HepG2 (cell line): ENCODE measurements at regions not wholly inside any gene's neighbourhood (a gene's known extent, or its start where the extent isn't known, plus 50 kb on each side); places are given as distances from the start of the nearest gene placed in this dataset.

Source experiments
- ATAC-seq: fragments of 200-7000 bp; cut with Tn5 transposase; 3 replicates; pipeline ENCODE4 v1.9.1; 2020; ENCODE audit warnings: mild to moderate bottlenecking, moderate library complexity
- BruUV-seq: library from RNA; stranded (reverse); fragments of 400-500 nt; replicated peaks from 2 replicates; lab custom pipeline; 2021; lab: Mats Ljungman, UMichigan
- CTCF ChIA-PET: fragments of 300-600 bp; formaldehyde crosslinking; extraction: SDS; loops from one replicate; lab custom pipeline; 2021; ENCODE audit warnings: low total read pairs, inconsistent platforms, low intra/inter-chr PET ratio; lab: Yijun Ruan, JAX
- POLR2A ChIA-PET: fragments of 350-600 bp; sonication (Branson Sonifier 250); formaldehyde crosslinking; loops from one replicate; lab custom pipeline; 2020; ENCODE audit warnings: antibody characterized with exemption, inconsistent platforms; lab: Yijun Ruan, JAX
- DNase-seq: peaks from one replicate; pipeline ENCODE4 v3.0.0-alpha.2; 2015; ENCODE audit warnings: low spot score
- FAIRE-seq: peaks from 3 replicates; lab custom pipeline; 2011; peaks lifted over from hg19 to GRCh38; lab: Jason Lieb, UNC
- H2AFZ ChIP-seq: one replicate; pipeline ENCODE4 v1.6.1; 2011; ENCODE audit warnings: low read length, inconsistent platforms
- H3K27ac ChIP-seq: fragments of 300-600 bp; 3 replicates; pipeline ENCODE4 v1.8.0; 2011; ENCODE audit warnings: mixed run types, mild to moderate bottlenecking, mixed read lengths, low read length, inconsistent platforms; ENCODE audit not compliant: insufficient read depth; ENCODE audit errors: extremely low read length
- H3K27me3 ChIP-seq, 2 experiments: fragments of 200-600 bp in 1 of 2; 2 replicates in 1 of 2; 3 replicates in 1 of 2; pipeline versions ENCODE4 v1.6.0 to v1.8.0; 2011; ENCODE audit warnings: low read length in 2 of 2, mild to moderate bottlenecking in 2 of 2, moderate library complexity in 2 of 2, inconsistent platforms in 1 of 2; ENCODE audit not compliant: insufficient read depth in 2 of 2, control insufficient read depth in 1 of 2
- H3K36me3 ChIP-seq, 2 experiments: fragments of 200-600 bp in 1 of 2; replicated peaks in 1 of 2; 2 replicates in 1 of 2; 3 replicates in 1 of 2; pipeline versions ENCODE4 v1.5.1 to v1.8.0; 2011; ENCODE audit warnings: low read length in 2 of 2, inconsistent platforms in 1 of 2; ENCODE audit not compliant: insufficient read depth in 2 of 2, control insufficient read depth in 1 of 2
- H3K4me1 ChIP-seq: 2 replicates; pipeline ENCODE4 v1.5.1; 2012; ENCODE audit warnings: low read length, inconsistent platforms; ENCODE audit not compliant: insufficient read depth
- H3K4me2 ChIP-seq: 2 replicates; pipeline ENCODE4 v1.6.0; 2011; ENCODE audit warnings: low read depth, low read length, inconsistent platforms
- H3K4me3 ChIP-seq, 3 experiments: fragments of 200-600 bp in 1 of 3; sonication (generic), shearing (Covaris generic) in 1 of 3; replicated peaks in 1 of 3; 2 replicates each; pipeline ENCODE4 v1.5.1; 2011 to 2016; ENCODE audit warnings: low read length in 3 of 3, inconsistent platforms in 2 of 3, low read depth in 2 of 3, mild to moderate bottlenecking in 2 of 3, control low read depth in 1 of 3, mixed read lengths in 1 of 3; ENCODE audit not compliant: insufficient read depth in 1 of 3
- H3K79me2 ChIP-seq: one replicate; pipeline ENCODE4 v1.6.1; 2011; ENCODE audit warnings: low read length, inconsistent platforms; ENCODE audit not compliant: insufficient read depth
- H3K9ac ChIP-seq: 2 replicates; pipeline ENCODE4 v1.6.0; 2011; ENCODE audit warnings: mild to moderate bottlenecking, low read depth, low read length, inconsistent platforms; ENCODE audit not compliant: insufficient read depth
- H3K9me3 ChIP-seq: 2 replicates; pipeline ENCODE4 v1.5.1; 2012; ENCODE audit warnings: mild to moderate bottlenecking, low read length
- H4K20me1 ChIP-seq: 2 replicates; pipeline ENCODE4 v1.6.0; 2011; ENCODE audit warnings: inconsistent platforms, mild to moderate bottlenecking, low read length, moderate library complexity; ENCODE audit not compliant: insufficient read depth
- ELF4 ChIP-seq: sonication (generic); formaldehyde crosslinking; IDR thresholded peaks from 2 replicates; pipeline ENCODE4 v1.5.0; 2020; ENCODE audit warnings: missing genetic modification reagents, mild to moderate bottlenecking, moderate library complexity, borderline replicate concordance
- EZH2 ChIP-seq: conservative IDR thresholded peaks from 2 replicates; pipeline ENCODE4 v1.6.1; 2012; ENCODE audit warnings: mild to moderate bottlenecking, low read depth, low read length, moderate library complexity
- FOXJ3 ChIP-seq: sonication (generic); formaldehyde crosslinking; IDR thresholded peaks from 2 replicates; pipeline ENCODE4 v1.4.0; 2020; ENCODE audit warnings: missing genetic modification reagents, mild to moderate bottlenecking, borderline replicate concordance
- IRF9 ChIP-seq: sonication (generic); formaldehyde crosslinking; IDR thresholded peaks from 2 replicates; pipeline ENCODE4 v1.8.0; 2022; ENCODE audit warnings: missing genetic modification reagents, mild to moderate bottlenecking, borderline replicate concordance
- ISX ChIP-seq: sonication (generic); formaldehyde crosslinking; conservative IDR thresholded peaks from 2 replicates; pipeline ENCODE4 v1.5.0; 2020; ENCODE audit warnings: missing genetic modification reagents
- KLF15 ChIP-seq: sonication (generic); formaldehyde crosslinking; IDR thresholded peaks from 2 replicates; pipeline ENCODE4 v1.8.1; 2023; ENCODE audit warnings: borderline replicate concordance, mild to moderate bottlenecking, inconsistent platforms, missing genetic modification reagents, mixed read lengths
- MEIS2 ChIP-seq: sonication (generic); formaldehyde crosslinking; IDR thresholded peaks from 2 replicates; pipeline ENCODE4 v1.9.0; 2021; ENCODE audit warnings: mild to moderate bottlenecking, missing genetic modification reagents
- NR2F6 ChIP-seq, 2 experiments: IDR thresholded peaks; 2 replicates each; pipeline ENCODE4 v1.6.1; 2016; ENCODE audit warnings: antibody characterized with exemption in 1 of 2, mild to moderate bottlenecking in 1 of 2
- SP1 ChIP-seq, 2 experiments: fragments of 450-650 bp in 1 of 2; sonication (generic) in 1 of 2; formaldehyde crosslinking in 1 of 2; IDR thresholded peaks; 2 replicates each; pipeline versions ENCODE4 v1.4.0 to v1.6.1; 2016 to 2020; ENCODE audit warnings: missing genetic modification reagents in 1 of 2
- SRF ChIP-seq: IDR thresholded peaks from 2 replicates; pipeline ENCODE4 v1.6.1; 2011; ENCODE audit warnings: mild to moderate bottlenecking, low read depth, low read length, moderate library complexity
- SRSF9 ChIP-seq: fragments of 200-400 bp; formaldehyde crosslinking; IDR thresholded peaks from 2 replicates; pipeline ENCODE4 v1.6.1; 2018; ENCODE audit warnings: borderline replicate concordance, mild to moderate bottlenecking, low read depth, low read length; ENCODE audit not compliant: insufficient read depth, poor library complexity, severe bottlenecking
- ZKSCAN5 ChIP-seq: sonication (generic); formaldehyde crosslinking; IDR thresholded peaks from 2 replicates; pipeline ENCODE4 v1.5.1; 2020; ENCODE audit warnings: mild to moderate bottlenecking, missing genetic modification reagents
- ZNF615 ChIP-seq: sonication (generic); formaldehyde crosslinking; IDR thresholded peaks from 2 replicates; pipeline ENCODE4 v1.5.0; 2020; ENCODE audit warnings: mild to moderate bottlenecking, missing genetic modification reagents, borderline replicate concordance
- WGBS: methylation state at CpG from one replicate; pipeline ENCODE4 v1.1.6; 2017; ENCODE audit warnings: low lambda C conversion rate; 5-methylcytosine and 5-hydroxymethylcytosine counted together
- in situ Hi-C: cut with HindIII; loops from 2 replicates; pipeline ENCODE4 v1.10.0; 2017; ENCODE audit warnings: low pct_unique_long_range_greater_than_20kb; ENCODE audit not compliant: extremely low pct_ligation_motif_present
- intact Hi-C: fragments of 100-400 bp; cut with micrococcal nuclease; formaldehyde crosslinking; loops from one replicate; pipeline ENCODE4 v1.10.0; 2022; ENCODE audit not compliant: unreplicated experiment
- TF ChIP-seq, protein P1 (sequence below): sonication (generic); formaldehyde crosslinking; IDR thresholded peaks from 2 replicates; pipeline ENCODE4 v1.4.0; 2020; ENCODE audit warnings: missing genetic modification reagents
- TF ChIP-seq, protein P2 (sequence below): sonication (generic); formaldehyde crosslinking; IDR thresholded peaks from 2 replicates; pipeline ENCODE4 v1.4.0; 2020; ENCODE audit warnings: missing genetic modification reagents; ENCODE audit errors: not compliant biosample characterization
- TF ChIP-seq, protein P3 (sequence below): sonication (generic); formaldehyde crosslinking; IDR thresholded peaks from 2 replicates; pipeline ENCODE4 v1.8.0; 2022; ENCODE audit warnings: missing genetic modification reagents, low read depth, mild to moderate bottlenecking, borderline replicate concordance
- TF ChIP-seq, protein P4 (sequence below): sonication (generic); formaldehyde crosslinking; IDR thresholded peaks from 2 replicates; pipeline ENCODE4 v1.8.0; 2023; ENCODE audit warnings: mild to moderate bottlenecking, missing genetic modification reagents

DNA sequence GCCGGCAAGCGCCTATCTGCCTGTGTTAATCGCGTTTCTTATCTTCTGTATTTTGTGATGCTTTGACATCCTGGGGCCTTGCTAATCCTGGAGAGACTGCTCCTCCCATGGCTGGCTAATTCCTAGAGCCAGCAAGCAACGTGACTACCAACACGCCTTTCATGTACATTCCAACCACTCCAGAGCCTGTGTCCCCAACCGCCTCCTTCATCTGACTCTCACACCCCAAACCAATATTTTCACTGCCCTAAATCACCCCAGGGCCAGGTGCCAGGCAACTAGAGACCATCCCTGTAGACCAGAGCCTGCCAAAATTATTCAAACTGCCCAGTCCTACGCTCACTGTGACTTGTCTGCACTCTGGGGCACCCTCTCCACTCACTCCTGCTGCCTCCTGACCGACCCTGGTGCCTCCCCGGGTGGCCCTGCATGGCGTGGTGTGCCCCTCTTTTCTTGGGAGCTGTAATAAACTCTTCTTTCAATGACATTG, 50.5 kb upstream of the COL5A1 start:
- peaks cover 0 to 3% of the 10 kb centered on the region in 2 experiments; a peak in 2 of 5 replicates for H3K27me3 ChIP-seq
- no peak for FAIRE-seq
- no peak overlapping the region for H2AFZ ChIP-seq
- no peak for DNase-seq
- H3K79me2 ChIP-seq = no peaks in the 10 kb centered on the region
- peaks cover 35% of the 10 kb centered on the region for H3K4me1 ChIP-seq
- in situ Hi-C loops = no loop called here
- BruUV-seq = no TSS peak
- H3K9me3 ChIP-seq = no peaks in the 10 kb centered on the region
- no peaks in the 10 kb centered on the region for H4K20me1 ChIP-seq
- H3K9ac ChIP-seq = no peak overlapping the region
- CTCF ChIA-PET = no interaction called here
- POLR2A ChIA-PET = no interaction called here
- intact Hi-C loops = no loop called here
- no peaks in the 10 kb centered on the region for H3K36me3 ChIP-seq
- H3K4me2 ChIP-seq = no peak overlapping the region
- 54% methylated on average over 7 of the region's 11 CpGs for WGBS
- no peak overlapping the region for H3K27ac ChIP-seq
- no peak overlapping the region for H3K4me3 ChIP-seq
- no peak for ATAC-seq
- TF ChIP-seq IRF9 (CRISPR knock-in tag) (no peak), KLF15 (CRISPR knock-in tag) (no peak), ELF4 (CRISPR knock-in tag) (no peak), MEIS2 (CRISPR knock-in tag) (no peak), NR2F6 (IDR thresholded peaks at IDR 0.05) (no peak), NR2F6 (CRISPR knock-in tag; IDR thresholded peaks at IDR 0.05) (no peak), ZKSCAN5 (no peak), ZNF615 (no peak), FOXJ3 (CRISPR knock-in tag) (no peak), ISX (no peak), SRF (no peak), SP1 (IDR thresholded peaks at IDR 0.05) (no peak), SP1 (CRISPR knock-in tag; IDR thresholded peaks at IDR 0.05) (no peak), SRSF9 (no peak), EZH2 (no peak)
- TF ChIP-seq, protein P1, sequence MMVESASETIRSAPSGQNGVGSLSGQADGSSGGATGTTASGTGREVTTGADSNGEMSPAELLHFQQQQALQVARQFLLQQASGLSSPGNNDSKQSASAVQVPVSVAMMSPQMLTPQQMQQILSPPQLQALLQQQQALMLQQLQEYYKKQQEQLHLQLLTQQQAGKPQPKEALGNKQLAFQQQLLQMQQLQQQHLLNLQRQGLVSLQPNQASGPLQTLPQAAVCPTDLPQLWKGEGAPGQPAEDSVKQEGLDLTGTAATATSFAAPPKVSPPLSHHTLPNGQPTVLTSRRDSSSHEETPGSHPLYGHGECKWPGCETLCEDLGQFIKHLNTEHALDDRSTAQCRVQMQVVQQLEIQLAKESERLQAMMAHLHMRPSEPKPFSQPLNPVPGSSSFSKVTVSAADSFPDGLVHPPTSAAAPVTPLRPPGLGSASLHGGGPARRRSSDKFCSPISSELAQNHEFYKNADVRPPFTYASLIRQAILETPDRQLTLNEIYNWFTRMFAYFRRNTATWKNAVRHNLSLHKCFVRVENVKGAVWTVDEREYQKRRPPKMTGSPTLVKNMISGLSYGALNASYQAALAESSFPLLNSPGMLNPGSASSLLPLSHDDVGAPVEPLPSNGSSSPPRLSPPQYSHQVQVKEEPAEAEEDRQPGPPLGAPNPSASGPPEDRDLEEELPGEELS (CRISPR knock-in tag) = no peak
- TF ChIP-seq, protein P2, sequence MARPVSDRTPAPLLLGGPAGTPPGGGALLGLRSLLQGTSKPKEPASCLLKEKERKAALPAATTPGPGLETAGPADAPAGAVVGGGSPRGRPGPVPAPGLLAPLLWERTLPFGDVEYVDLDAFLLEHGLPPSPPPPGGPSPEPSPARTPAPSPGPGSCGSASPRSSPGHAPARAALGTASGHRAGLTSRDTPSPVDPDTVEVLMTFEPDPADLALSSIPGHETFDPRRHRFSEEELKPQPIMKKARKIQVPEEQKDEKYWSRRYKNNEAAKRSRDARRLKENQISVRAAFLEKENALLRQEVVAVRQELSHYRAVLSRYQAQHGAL (CRISPR knock-in tag) = no peak
- TF ChIP-seq, protein P3, sequence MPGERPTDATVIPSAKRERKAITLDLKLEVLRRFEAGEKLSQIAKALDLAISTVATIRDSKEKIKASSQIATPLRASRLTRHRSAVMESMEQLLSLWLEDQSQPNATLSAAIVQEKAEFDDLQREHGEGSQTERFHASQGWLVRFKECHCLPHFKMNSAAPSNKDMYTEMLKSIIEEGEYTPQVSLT = no peak
- TF ChIP-seq, protein P4, sequence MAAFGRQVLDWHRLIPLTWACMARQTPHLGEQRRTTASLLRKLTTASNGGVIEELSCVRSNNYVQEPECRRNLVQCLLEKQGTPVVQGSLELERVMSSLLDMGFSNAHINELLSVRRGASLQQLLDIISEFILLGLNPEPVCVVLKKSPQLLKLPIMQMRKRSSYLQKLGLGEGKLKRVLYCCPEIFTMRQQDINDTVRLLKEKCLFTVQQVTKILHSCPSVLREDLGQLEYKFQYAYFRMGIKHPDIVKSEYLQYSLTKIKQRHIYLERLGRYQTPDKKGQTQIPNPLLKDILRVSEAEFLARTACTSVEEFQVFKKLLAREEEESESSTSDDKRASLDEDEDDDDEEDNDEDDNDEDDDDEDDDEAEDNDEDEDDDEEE = no peak
